Neural cell (in vitro differentiated cells): ENCODE measurements at regions not wholly inside any gene's neighbourhood (a gene's known extent, or its start where the extent isn't known, plus 50 kb on each side); places are given as distances from the start of the nearest gene placed in this dataset.
"Not testable (repeated sequence)": the region's sequence is repeated elsewhere in the genome, so short reads cannot be mapped to it uniquely, and the experiment has no call there.

Experiments
- H2AFZ ChIP-seq: fragments of 200-600, 300-800 bp; sonication (generic), shearing (Covaris generic); 2 replicates; pipeline ENCODE4 v1.6.0; 2014; ENCODE audit warnings: low read depth, mild to moderate bottlenecking, antibody characterized with exemption, low read length, moderate library complexity
- H3F3A ChIP-seq: fragments of 200-600 bp; shearing (Covaris generic); 2 replicates; pipeline ENCODE4 v1.6.1; 2016; ENCODE audit warnings: mild to moderate bottlenecking, moderate library complexity, mixed read lengths, antibody characterized with exemption, low read length; ENCODE audit not compliant: insufficient read depth, poor library complexity, severe bottlenecking
- H3K27ac ChIP-seq: fragments of 200-600, 300-800 bp; sonication (generic), shearing (Covaris generic); 2 replicates; pipeline ENCODE4 v1.5.1; 2014; ENCODE audit warnings: mild to moderate bottlenecking, low read length, moderate library complexity
- H3K27me3 ChIP-seq: fragments of 300-800, 200-600 bp; sonication (generic), shearing (Covaris generic); 2 replicates; pipeline ENCODE4 v1.6.0; 2014; ENCODE audit warnings: mild to moderate bottlenecking, low read depth, low read length, moderate library complexity; ENCODE audit not compliant: insufficient read depth
- H3K36me3 ChIP-seq: fragments of 300-800, 200-600 bp; sonication (generic), shearing (Covaris generic); 2 replicates; pipeline ENCODE4 v1.5.1; 2014; ENCODE audit warnings: mild to moderate bottlenecking, antibody characterized with exemption, low read length, moderate library complexity; ENCODE audit not compliant: insufficient read depth
- H3K4me2 ChIP-seq: fragments of 300-800, 200-600 bp; sonication (generic), shearing (Covaris generic); 2 replicates; pipeline ENCODE4 v1.6.0; 2014; ENCODE audit warnings: mild to moderate bottlenecking, low read length
- H3K4me3 ChIP-seq: fragments of 300-800, 200-600 bp; sonication (generic), shearing (Covaris generic); 2 replicates; pipeline ENCODE4 v1.5.1; 2014; ENCODE audit warnings: mild to moderate bottlenecking, low read length, moderate library complexity
- H3K79me2 ChIP-seq: fragments of 200-600 bp; shearing (Covaris generic); replicated peaks from 2 replicates; pipeline ENCODE4 v1.6.0; 2014; ENCODE audit warnings: mild to moderate bottlenecking, low read length, moderate library complexity; ENCODE audit not compliant: insufficient read depth
- H3K9ac ChIP-seq: fragments of 300-800, 200-600 bp; sonication (generic), shearing (Covaris generic); 2 replicates; pipeline ENCODE4 v1.6.1; 2016; ENCODE audit warnings: mild to moderate bottlenecking, low read length, mixed read lengths
- H3K9me2 ChIP-seq: fragments of 200-600 bp; shearing (Covaris generic); 2 replicates; pipeline ENCODE4 v1.6.1; 2016; ENCODE audit warnings: mild to moderate bottlenecking, low read length, mixed read lengths; ENCODE audit not compliant: insufficient read depth
- H3K9me3 ChIP-seq: fragments of 200-600, 300-800 bp; sonication (generic), shearing (Covaris generic); 2 replicates; pipeline ENCODE4 v1.6.1; 2016; ENCODE audit warnings: mild to moderate bottlenecking, mixed run types, low read length, moderate library complexity, mixed read lengths
- H4K20me1 ChIP-seq: fragments of 200-600 bp; shearing (Covaris generic); 2 replicates; pipeline ENCODE4 v1.6.1; 2016; ENCODE audit warnings: mild to moderate bottlenecking, mixed run types; ENCODE audit not compliant: insufficient read depth
- CTCF ChIP-seq: fragments of 450-650 bp; IDR thresholded peaks from 2 replicates; pipeline ENCODE4 v1.5.1; 2014; ENCODE audit warnings: antibody characterized with exemption, mild to moderate bottlenecking, moderate library complexity; ENCODE audit not compliant: poor library complexity, severe bottlenecking
- EP300 ChIP-seq: fragments of 450-650 bp; conservative IDR thresholded peaks from 2 replicates; pipeline ENCODE4 v1.6.1; 2014; ENCODE audit warnings: antibody characterized with exemption, mild to moderate bottlenecking, moderate library complexity; ENCODE audit not compliant: poor library complexity, severe bottlenecking
- EZH2 ChIP-seq: fragments of 200-600, 300-800 bp; shearing (Covaris generic), sonication (generic); IDR thresholded peaks from 2 replicates; pipeline ENCODE4 v1.6.1; 2014; ENCODE audit warnings: antibody characterized with exemption, low read length, borderline replicate concordance, mild to moderate bottlenecking; ENCODE audit not compliant: insufficient read depth, poor library complexity, severe bottlenecking
- MXI1 ChIP-seq: fragments of 450-650 bp; conservative IDR thresholded peaks from 2 replicates; pipeline ENCODE4 v1.6.1; 2014; ENCODE audit warnings: antibody characterized with exemption, mild to moderate bottlenecking; ENCODE audit not compliant: poor library complexity, severe bottlenecking
- POLR2AphosphoS5 ChIP-seq: IDR thresholded peaks from 2 replicates; pipeline ENCODE4 v1.6.1; 2012
- RAD21 ChIP-seq: fragments of 450-650 bp; conservative IDR thresholded peaks from 2 replicates; pipeline ENCODE4 v1.6.1; 2014; ENCODE audit warnings: antibody characterized with exemption, mild to moderate bottlenecking, moderate library complexity
- REST ChIP-seq: IDR thresholded peaks from 2 replicates; pipeline ENCODE4 v1.6.1; 2012; ENCODE audit warnings: borderline replicate concordance
- SMC3 ChIP-seq: fragments of 450-650 bp; conservative IDR thresholded peaks from 2 replicates; pipeline ENCODE4 v1.6.1; 2014; ENCODE audit warnings: antibody characterized with exemption, mild to moderate bottlenecking, moderate library complexity; ENCODE audit not compliant: poor library complexity
- TAF1 ChIP-seq: IDR thresholded peaks from 2 replicates; pipeline ENCODE4 v1.6.1; 2012; ENCODE audit warnings: low read depth

- no peaks in the 10 kb centered on the region for H3K36me3 ChIP-seq
- no peaks in the 10 kb centered on the region for H3K27me3 ChIP-seq
These were observed 172.8 kb upstream of the WSCD1 start for GRCh38 chr17:5897275-5897911.

GRCh38 chr17:5897981-5898380 is 172.2 kb upstream of the WSCD1 start:
- H3K27ac ChIP-seq, H2AFZ ChIP-seq, H3K9me2 ChIP-seq, H3K9me3 ChIP-seq, H3K4me3 ChIP-seq, H3K9ac ChIP-seq, H3K36me3 ChIP-seq, H3K79me2 ChIP-seq, H3K4me2 ChIP-seq, H4K20me1 ChIP-seq, H3K27me3 ChIP-seq, H3F3A ChIP-seq: not testable (repeated sequence)

More at GRCh38 chr17:5897275-5897911, 172.8 kb upstream of the WSCD1 start:
- H3K9me3 ChIP-seq: no peaks in the 10 kb centered on the region
- TF ChIP-seq MXI1: no peak
- TF ChIP-seq REST: peak; percentile 27
- no peak for TF ChIP-seq EP300
- no peak for TF ChIP-seq SMC3
- no peak for TF ChIP-seq EZH2
- TF ChIP-seq POLR2AphosphoS5: peak; percentile 14
- H3F3A ChIP-seq: no peaks in the 10 kb centered on the region
- no peaks in the 10 kb centered on the region for H3K79me2 ChIP-seq
- H3K27ac ChIP-seq: no peak overlapping the region
- peak overlapping the region; percentile 27 for H3K4me3 ChIP-seq
- no peaks in the 10 kb centered on the region for H3K9me2 ChIP-seq
- H2AFZ ChIP-seq: no peak overlapping the region
- H3K4me2 ChIP-seq: no peak overlapping the region
- H4K20me1 ChIP-seq: no peaks in the 10 kb centered on the region
- H3K9ac ChIP-seq: peak overlapping the region; percentile 21

- H3K4me2 ChIP-seq: no peak overlapping the region
- no peaks in the 10 kb centered on the region for H3F3A ChIP-seq
- H3K4me3 ChIP-seq: no peak overlapping the region
- TF ChIP-seq EZH2 (no peak), REST (no peak), RAD21 (no peak), TAF1 (no peak), CTCF (no peak), POLR2AphosphoS5 (no peak), MXI1 (no peak), SMC3 (no peak), EP300 (no peak)
- no peaks in the 10 kb centered on the region for H3K36me3 ChIP-seq
- H3K9me2 ChIP-seq: no peaks in the 10 kb centered on the region
- H4K20me1 ChIP-seq: no peaks in the 10 kb centered on the region
- no peak overlapping the region for H3K9ac ChIP-seq
- H2AFZ ChIP-seq: no peak overlapping the region
- no peak overlapping the region for H3K27ac ChIP-seq
- H3K9me3 ChIP-seq: no peaks in the 10 kb centered on the region
- no peaks in the 10 kb centered on the region for H3K27me3 ChIP-seq
- H3K79me2 ChIP-seq: no peaks in the 10 kb centered on the region
These were observed 171.8 kb upstream of the WSCD1 start for GRCh38 chr17:5898406-5898805.
